NCI-H510A treated with DMSO at 0.1 percent for 48 hours (cell line): ENCODE measurements at regions not wholly inside any gene's neighbourhood (a gene's known extent, or its start where the extent isn't known, plus 50 kb on each side); places are given as distances from the start of the nearest gene placed in this dataset.

ENCODE experiments used
- DNase-seq: peaks from one replicate; lab custom pipeline; 2025; lab: John Stamatoyannopoulos, UW

- DNase-seq: no peak
Observed at GRCh38 chr10:130370721-130371120, 234.5 kb downstream of the GLRX3 start.

GRCh38 chr10:130371156-130371555, 235.0 kb downstream of the GLRX3 start:
- no peak for DNase-seq

- no peak for DNase-seq
Observed at GRCh38 chr10:130371666-130372065, 235.5 kb downstream of the GLRX3 start.

GRCh38 chr10:130372222-130372621, 236.0 kb downstream of the GLRX3 start:
- DNase-seq: no peak

GRCh38 chr10:130372866-130373265, 236.7 kb downstream of the GLRX3 start:
- no peak for DNase-seq

- DNase-seq: no peak
Observed at GRCh38 chr10:130377986-130378540, 241.9 kb downstream of the GLRX3 start.

GRCh38 chr10:130378556-130379400, 242.6 kb downstream of the GLRX3 start:
- no peak for DNase-seq

GRCh38 chr10:130380056-130380455, 243.9 kb downstream of the GLRX3 start:
- DNase-seq: no peak

- DNase-seq: no peak
Observed at GRCh38 chr10:130382031-130382430, 245.8 kb downstream of the GLRX3 start.

- DNase-seq: no peak
Observed at GRCh38 chr10:130387936-130388580, 251.9 kb downstream of the GLRX3 start.

- no peak for DNase-seq
Observed at GRCh38 chr10:130388746-130389145, 252.6 kb downstream of the GLRX3 start.

- DNase-seq: no peak
Observed at GRCh38 chr10:130389906-130390305, 253.7 kb downstream of the GLRX3 start.

GRCh38 chr10:130392031-130392430, 255.8 kb downstream of the GLRX3 start:
- no peak for DNase-seq

GRCh38 chr10:130393342-130393741, 257.2 kb downstream of the GLRX3 start:
- no peak for DNase-seq

GRCh38 chr10:130394832-130395231, 258.6 kb downstream of the GLRX3 start:
- DNase-seq: no peak

GRCh38 chr10:130395248-130395936, 259.2 kb downstream of the GLRX3 start:
- DNase-seq: no peak

GRCh38 chr10:130396044-130396443, 259.9 kb downstream of the GLRX3 start:
- no peak for DNase-seq

- DNase-seq: no peak
Observed at GRCh38 chr10:130398090-130398994, 262.2 kb downstream of the GLRX3 start.

- no peak for DNase-seq
Observed at GRCh38 chr10:130399425-130399950, 263.3 kb downstream of the GLRX3 start.

GRCh38 chr10:130400890-130401289, 264.7 kb downstream of the GLRX3 start:
- no peak for DNase-seq
